Stimulated activated CD8-positive, alpha-beta memory T cell treated with anti-CD3 and anti-CD28 coated beads, Interleukin-15, amount 100 ng/mL, for 1 hour (primary cell): ENCODE measurements at regions not wholly inside any gene's neighbourhood (a gene's known extent, or its start where the extent isn't known, plus 50 kb on each side); places are given as distances from the start of the nearest gene placed in this dataset.

Experiments
- DNase-seq: peaks from one replicate; pipeline ENCODE4 v3.0.0-alpha.2; 2020; ENCODE audit warnings: low read depth

DNA sequence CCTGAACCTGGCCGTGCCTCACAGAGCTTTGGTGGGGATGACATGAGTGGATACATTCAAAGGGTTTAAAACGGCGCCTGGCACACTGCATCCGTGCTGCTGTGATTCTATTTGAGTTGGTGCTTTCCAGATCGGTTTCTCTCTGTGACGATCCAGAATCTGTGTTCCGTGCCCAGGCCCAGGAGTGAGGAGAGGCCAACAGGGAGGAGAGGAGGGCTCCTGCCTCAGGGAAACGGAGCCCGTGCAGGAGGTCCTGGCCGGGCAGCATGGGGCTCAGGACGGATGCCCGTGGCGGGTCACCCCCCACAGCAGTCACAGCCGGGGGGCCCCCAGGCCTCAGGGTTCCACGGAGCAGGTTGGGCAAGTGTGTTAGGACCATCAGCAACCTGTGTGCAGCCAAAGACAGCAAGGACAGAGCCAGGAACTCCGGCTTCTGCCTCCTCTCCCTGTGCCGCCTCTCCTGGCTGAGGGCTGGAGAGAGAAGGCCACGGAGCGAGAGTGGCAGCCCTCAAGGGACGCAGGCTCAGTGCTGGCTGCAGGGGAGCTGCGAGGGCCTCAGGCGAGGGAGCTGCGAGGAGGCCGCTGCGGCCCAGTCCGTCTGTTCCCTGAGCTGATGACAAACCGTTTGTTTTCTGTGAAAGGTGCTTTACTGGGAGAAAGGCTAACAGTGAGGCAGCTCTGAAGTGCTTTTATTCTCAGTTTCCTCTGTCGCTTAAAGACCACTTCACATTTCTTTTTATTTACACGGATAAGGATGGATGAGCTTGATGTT is 99.3 kb downstream of the METRNL start:
- no peak for DNase-seq

GRCh38 chr17:83179374-83179773 is 100.0 kb downstream of the METRNL start:
- DNase-seq: no peak

GRCh38 chr17:83179811-83180210 is 100.4 kb downstream of the METRNL start:
- no peak for DNase-seq

GRCh38 chr17:83180264-83180995 is 101.0 kb downstream of the METRNL start:
- DNase-seq: no peak

DNA sequence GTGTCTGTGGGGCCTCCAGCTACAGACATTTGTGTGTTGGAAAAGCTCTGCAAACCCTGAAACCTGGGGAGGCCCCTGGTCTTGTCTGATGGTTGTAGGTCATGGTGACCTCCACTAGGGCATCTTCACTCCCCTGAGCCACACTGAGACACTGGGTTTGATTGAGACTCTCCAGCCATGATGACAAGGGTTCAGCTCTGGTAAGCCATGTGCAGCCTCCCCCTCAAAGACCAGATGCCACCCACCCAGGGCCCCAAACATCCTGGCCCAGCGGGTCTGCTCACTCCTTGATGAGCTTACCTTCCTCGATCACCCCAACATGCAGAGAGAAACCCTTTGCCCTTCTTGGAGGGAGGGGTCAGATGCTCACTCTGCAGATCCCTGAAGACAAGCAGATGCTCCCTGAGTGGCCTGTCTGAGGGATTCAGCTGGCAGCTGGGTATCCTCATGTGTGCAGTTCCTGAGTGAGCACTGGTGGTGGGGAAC is 101.6 kb downstream of the METRNL start:
- DNase-seq: no peak

GRCh38 chr17:83181991-83182619 is 102.7 kb downstream of the METRNL start:
- DNase-seq: no peak

DNA sequence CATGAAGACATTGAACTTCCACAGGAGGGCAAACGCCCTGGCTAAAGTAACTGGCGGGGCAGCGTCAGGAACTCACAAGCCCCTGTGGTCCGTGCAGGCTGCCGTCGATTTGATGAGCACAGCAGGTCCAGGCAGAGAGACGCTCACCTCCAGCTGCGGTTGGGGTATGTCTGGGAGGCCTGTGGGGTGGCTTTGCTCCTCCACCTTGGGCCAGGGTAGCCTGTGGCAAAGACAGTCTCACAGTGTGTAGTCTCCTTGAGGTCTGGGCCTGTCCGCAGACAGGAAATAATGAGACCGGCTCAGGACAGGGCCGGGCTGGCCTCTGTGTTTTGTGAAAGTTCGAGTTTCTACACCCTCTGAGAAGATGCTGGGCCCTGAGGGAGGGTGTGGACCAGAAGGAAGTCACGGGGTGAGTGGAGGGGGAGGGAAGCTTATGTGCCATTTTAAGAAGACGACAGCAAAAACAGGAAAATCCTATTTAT is 103.3 kb downstream of the METRNL start:
- no peak for DNase-seq

GRCh38 chr17:83183145-83183948 is 103.9 kb downstream of the METRNL start:
- DNase-seq: no peak

- no peak for DNase-seq
Measured at GRCh38 chr17:83183951-83184506, 104.6 kb downstream of the METRNL start.

- DNase-seq: no peak
Measured at GRCh38 chr17:83185023-83186002, 105.9 kb downstream of the METRNL start.

GRCh38 chr17:83186226-83186625 is 106.8 kb downstream of the METRNL start:
- no peak for DNase-seq

DNA sequence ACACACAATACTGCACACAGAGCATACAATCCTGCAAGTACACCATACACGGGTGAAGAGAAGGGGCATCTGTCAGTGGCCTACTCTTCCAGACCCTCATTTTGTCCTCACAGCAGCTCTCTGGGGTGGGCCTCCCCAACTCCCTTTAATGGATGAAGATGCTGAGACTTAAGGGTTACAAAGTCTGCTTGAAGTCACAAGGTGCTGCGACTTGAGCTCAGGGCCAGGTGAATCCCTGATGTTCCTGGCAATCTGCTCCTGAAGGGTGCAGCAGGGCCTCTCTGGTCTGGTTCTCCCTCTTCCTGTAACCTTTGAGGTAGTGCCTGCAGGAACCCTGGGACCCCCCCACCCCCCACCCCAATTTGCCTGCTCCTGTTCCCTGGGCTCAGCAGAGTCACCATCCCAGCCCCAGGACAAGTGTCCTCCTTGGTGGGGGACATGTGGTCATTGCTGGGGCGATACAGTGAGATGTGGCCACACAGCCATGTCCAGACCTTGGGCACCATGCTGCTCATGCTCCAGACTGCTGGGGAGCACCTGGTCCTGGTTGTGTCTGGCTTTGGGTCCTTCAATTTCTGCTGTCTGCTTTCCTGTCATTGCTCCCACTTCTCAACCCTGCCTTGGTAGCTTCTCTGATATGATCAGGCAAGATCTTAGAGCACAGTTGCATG is 107.5 kb downstream of the METRNL start:
- DNase-seq: no peak

GRCh38 chr17:83187782-83188311 is 108.4 kb downstream of the METRNL start:
- DNase-seq: no peak

DNA sequence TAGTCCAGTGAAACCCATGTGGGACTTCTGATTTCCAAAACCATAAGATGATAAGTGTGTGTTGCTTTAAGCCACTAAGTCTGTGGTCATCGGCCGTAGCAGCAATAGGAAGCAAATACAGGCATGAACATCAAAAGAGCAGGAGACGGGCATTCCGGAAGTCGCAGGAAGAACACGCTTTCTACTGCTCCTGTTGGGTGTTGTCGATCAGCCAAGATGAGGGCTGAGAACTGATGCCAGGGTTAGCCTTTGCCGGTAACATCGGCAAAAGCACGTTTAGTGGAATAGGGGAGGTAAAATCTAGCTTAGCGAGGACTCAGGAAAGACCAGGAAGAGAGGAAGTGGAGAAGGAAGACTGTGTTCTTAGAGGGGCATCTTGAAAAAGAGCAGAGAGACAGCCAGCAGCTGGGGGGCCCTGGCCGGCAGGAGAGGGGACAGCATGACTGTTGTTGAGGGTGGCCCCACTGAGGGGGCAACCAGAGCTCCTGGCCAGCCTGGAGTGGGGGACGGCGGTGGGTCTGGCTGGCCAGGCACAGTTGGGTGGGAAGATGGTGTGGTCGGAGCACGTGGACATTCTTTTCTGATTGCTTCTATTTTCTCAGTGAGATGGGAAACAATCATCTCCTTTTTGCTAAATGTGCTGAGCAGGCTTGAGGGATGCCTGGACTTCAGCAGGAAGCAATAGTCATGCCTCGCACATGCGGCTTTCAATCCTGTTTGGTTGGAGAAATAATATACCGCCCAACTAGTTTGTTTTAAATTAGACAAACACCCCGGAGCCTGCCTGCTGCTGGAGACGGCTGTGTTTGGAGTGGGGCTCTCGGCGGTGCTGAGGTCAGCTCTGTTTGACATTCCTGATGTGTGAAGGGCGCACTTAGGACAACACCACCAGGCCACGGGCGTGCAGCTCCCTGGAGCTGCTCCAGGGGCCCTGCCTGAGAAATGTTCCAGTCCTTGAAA is 109.9 kb downstream of the METRNL start:
- no peak for DNase-seq

DNA sequence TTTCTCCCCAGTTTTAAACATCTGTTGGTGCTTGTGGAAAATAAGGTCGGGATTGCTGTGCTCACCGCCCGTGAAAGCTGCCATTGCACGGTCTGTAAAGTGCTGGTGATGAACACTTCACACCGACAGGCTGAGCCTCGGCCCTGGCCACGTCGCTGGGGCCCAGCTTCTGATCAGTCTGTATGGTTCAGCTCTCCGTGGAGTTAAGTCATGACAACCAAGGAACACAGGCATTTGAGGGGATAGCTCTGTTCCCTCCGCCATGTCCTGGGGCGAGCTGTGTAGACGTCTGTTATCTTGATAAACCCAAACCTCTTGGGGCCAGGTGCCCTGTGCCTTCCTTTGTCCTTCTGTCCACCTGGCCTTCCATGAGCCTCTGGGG is 110.6 kb downstream of the METRNL start:
- DNase-seq: no peak

GRCh38 chr17:83190601-83191387 is 111.4 kb downstream of the METRNL start:
- DNase-seq: no peak

DNA sequence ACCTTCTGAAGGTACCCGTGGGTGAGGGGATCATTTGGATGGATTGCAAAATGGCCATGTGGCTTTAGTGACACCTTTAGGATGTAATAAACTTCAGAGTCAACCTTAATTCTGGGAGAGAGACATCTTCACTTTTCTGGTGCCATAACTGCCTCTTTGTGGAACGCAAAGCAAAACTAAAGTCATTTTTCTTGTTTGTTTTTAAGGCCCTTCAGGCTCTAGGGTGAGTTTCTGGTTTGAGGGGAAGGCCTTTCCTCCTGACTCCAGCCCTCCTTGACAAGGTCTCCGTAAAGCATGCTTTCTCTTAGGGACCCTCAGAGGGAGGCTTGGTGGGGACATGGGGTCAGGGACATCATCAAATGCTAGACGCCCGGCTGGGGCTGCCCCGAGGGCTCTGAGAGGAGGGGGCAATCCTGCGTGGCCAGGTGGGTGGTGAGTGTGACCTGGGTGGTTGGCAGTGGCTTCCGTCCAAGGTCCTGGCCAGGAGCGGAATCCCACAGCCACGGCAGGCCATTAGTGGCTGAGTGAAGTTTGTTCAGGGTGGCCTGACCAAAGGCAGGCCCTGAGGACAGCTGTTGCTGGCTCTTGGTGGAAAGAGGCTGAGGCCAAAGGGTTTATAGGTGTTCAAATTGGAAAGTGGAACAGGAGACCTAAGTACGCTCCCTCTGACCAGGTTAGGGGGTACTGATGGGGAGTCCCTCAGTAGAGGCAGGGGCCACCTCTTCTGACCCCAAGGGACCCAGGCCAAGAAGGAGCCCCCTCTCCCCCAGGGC is 112.2 kb downstream of the METRNL start:
- no peak for DNase-seq
